ENCODE measurements at regions not wholly inside any gene's neighbourhood (a gene's known extent, or its start where the extent isn't known, plus 50 kb on each side); places are given as distances from the start of the nearest gene placed in this dataset.
"Not testable (repeated sequence)": the region's sequence is repeated elsewhere in the genome, so short reads cannot be mapped to it uniquely, and the experiment has no call there.

- DNase-seq (ENCODE audit: low read depth), result no peak
These were observed 214.6 kb upstream of the CCNH start for GRCh38 chr5:87627363-87627762.

GRCh38 chr5:87608385-87608784 is 195.7 kb upstream of the CCNH start:
- no peak for DNase-seq (ENCODE audit: low read depth)

GRCh38 chr5:87605663-87606062 is 192.9 kb upstream of the CCNH start:
- no peak for DNase-seq (ENCODE audit: low read depth)

- DNase-seq (ENCODE audit: low read depth), result no peak
These were observed 187.0 kb upstream of the CCNH start for GRCh38 chr5:87599778-87600177.

- no peak for DNase-seq (ENCODE audit: low read depth)
These were observed 185.7 kb upstream of the CCNH start for GRCh38 chr5:87598460-87598859.

GRCh38 chr5:87594566-87594965 is 181.8 kb upstream of the CCNH start:
- no peak for DNase-seq (ENCODE audit: low read depth)

- no peak for DNase-seq (ENCODE audit: low read depth)
These were observed 176.9 kb upstream of the CCNH start for GRCh38 chr5:87589587-87589986.

- no peak for DNase-seq (ENCODE audit: low read depth)
These were observed 175.6 kb upstream of the CCNH start for GRCh38 chr5:87588316-87588715.

GRCh38 chr5:87583704-87584103 is 171.0 kb upstream of the CCNH start:
- not testable (repeated sequence) for DNase-seq (ENCODE audit: low read depth)

GRCh38 chr5:87582149-87582548 is 169.4 kb upstream of the CCNH start:
- DNase-seq (ENCODE audit: low read depth), result no peak

GRCh38 chr5:87581661-87582060 is 168.9 kb upstream of the CCNH start:
- no peak for DNase-seq (ENCODE audit: low read depth)

- DNase-seq (ENCODE audit: low read depth), result no peak
These were observed 166.9 kb upstream of the CCNH start for GRCh38 chr5:87579678-87580077.

- DNase-seq (ENCODE audit: low read depth), result no peak
These were observed 164.1 kb upstream of the CCNH start for GRCh38 chr5:87576867-87577266.

GRCh38 chr5:87576306-87576705 is 163.6 kb upstream of the CCNH start:
- not testable (repeated sequence) for DNase-seq (ENCODE audit: low read depth)

GRCh38 chr5:87574106-87574505 is 161.4 kb upstream of the CCNH start:
- DNase-seq (ENCODE audit: low read depth), result no peak

GRCh38 chr5:87572611-87573010 is 159.9 kb upstream of the CCNH start:
- DNase-seq (ENCODE audit: low read depth), result no peak

GRCh38 chr5:87572090-87572489 is 159.4 kb upstream of the CCNH start:
- no peak for DNase-seq (ENCODE audit: low read depth)

- no peak for DNase-seq (ENCODE audit: low read depth)
These were observed 157.6 kb upstream of the CCNH start for GRCh38 chr5:87570366-87570765.

- DNase-seq (ENCODE audit: low read depth), result no peak
These were observed 149.3 kb upstream of the CCNH start for GRCh38 chr5:87562068-87562467.

GRCh38 chr5:87560528-87560927 is 147.8 kb upstream of the CCNH start:
- no peak for DNase-seq (ENCODE audit: low read depth)

GRCh38 chr5:87551911-87552310 is 139.2 kb upstream of the CCNH start:
- no peak for DNase-seq (ENCODE audit: low read depth)

GRCh38 chr5:87541676-87542075 is 128.9 kb upstream of the CCNH start:
- no peak for DNase-seq (ENCODE audit: low read depth)

GRCh38 chr5:87541033-87541432 is 128.3 kb upstream of the CCNH start:
- no peak for DNase-seq (ENCODE audit: low read depth)

GRCh38 chr5:87539839-87540238 is 127.1 kb upstream of the CCNH start:
- no peak for DNase-seq (ENCODE audit: low read depth)

- DNase-seq (ENCODE audit: low read depth), result no peak
These were observed 123.6 kb upstream of the CCNH start for GRCh38 chr5:87536365-87536764.
